Bronchial epithelial cell (primary cell): ENCODE measurements at regions not wholly inside any gene's neighbourhood (a gene's known extent, or its start where the extent isn't known, plus 50 kb on each side); places are given as distances from the start of the nearest gene placed in this dataset.
"Not testable (repeated sequence)": the region's sequence is repeated elsewhere in the genome, so short reads cannot be mapped to it uniquely, and the experiment has no call there.

Experiments
- DNase-seq: peaks from one replicate; pipeline ENCODE4 v3.0.0-alpha.2; 2010; ENCODE audit warnings: low read depth
- FAIRE-seq: peaks from 2 replicates; lab custom pipeline; 2011; peaks lifted over from hg19 to GRCh38; lab: Jason Lieb, UNC
- H3K27me3 ChIP-seq: 2 replicates; pipeline ENCODE4 v1.5.1; 2011; ENCODE audit warnings: low read length; ENCODE audit not compliant: control insufficient read depth, insufficient read depth
- H3K36me3 ChIP-seq: 2 replicates; pipeline ENCODE4 v1.5.1; 2011; ENCODE audit warnings: low read length; ENCODE audit not compliant: control insufficient read depth, insufficient read depth
- H3K4me3 ChIP-seq: 2 replicates; pipeline ENCODE4 v1.5.1; 2011; ENCODE audit warnings: mild to moderate bottlenecking, low read depth, low read length, control low read depth
- TF ChIP-seq, protein P1 (sequence below): IDR thresholded peaks from 2 replicates; pipeline ENCODE4 v1.5.1; 2011; ENCODE audit warnings: mild to moderate bottlenecking, moderate library complexity, low read length, control low read depth, inconsistent platforms; ENCODE audit not compliant: insufficient read depth, severe bottlenecking

- FAIRE-seq (no peak), DNase-seq (no peak)
- TF ChIP-seq, protein P1, sequence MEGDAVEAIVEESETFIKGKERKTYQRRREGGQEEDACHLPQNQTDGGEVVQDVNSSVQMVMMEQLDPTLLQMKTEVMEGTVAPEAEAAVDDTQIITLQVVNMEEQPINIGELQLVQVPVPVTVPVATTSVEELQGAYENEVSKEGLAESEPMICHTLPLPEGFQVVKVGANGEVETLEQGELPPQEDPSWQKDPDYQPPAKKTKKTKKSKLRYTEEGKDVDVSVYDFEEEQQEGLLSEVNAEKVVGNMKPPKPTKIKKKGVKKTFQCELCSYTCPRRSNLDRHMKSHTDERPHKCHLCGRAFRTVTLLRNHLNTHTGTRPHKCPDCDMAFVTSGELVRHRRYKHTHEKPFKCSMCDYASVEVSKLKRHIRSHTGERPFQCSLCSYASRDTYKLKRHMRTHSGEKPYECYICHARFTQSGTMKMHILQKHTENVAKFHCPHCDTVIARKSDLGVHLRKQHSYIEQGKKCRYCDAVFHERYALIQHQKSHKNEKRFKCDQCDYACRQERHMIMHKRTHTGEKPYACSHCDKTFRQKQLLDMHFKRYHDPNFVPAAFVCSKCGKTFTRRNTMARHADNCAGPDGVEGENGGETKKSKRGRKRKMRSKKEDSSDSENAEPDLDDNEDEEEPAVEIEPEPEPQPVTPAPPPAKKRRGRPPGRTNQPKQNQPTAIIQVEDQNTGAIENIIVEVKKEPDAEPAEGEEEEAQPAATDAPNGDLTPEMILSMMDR = no peak
- H3K4me3 ChIP-seq = no peak overlapping the region
- no peaks in the 10 kb centered on the region for H3K27me3 ChIP-seq
- no peaks in the 10 kb centered on the region for H3K36me3 ChIP-seq
These were observed 298.0 kb upstream of the CXADR start for GRCh38 chr21:17214801-17215200.

- not testable (repeated sequence) for DNase-seq, H3K27me3 ChIP-seq, H3K36me3 ChIP-seq, H3K4me3 ChIP-seq, FAIRE-seq
These were observed 293.8 kb upstream of the CXADR start for GRCh38 chr21:17219050-17219449.

DNA sequence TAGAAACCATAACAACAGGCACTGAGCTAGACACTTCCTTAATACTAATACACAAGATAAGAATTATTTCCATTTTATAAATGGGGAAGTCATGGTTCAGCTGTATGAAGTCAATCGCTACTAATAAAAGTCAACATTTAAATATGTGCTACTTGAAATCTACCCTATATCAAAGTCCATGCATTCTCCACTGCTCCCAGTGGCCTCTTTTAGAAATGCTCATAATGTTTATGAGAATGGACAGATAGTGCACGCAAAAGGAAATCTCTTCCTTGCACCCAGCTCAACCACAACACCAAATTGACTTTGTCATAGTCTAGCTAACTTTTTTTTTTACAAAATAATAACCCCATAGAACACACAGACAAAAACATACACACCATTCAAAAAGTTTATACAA is 281.7 kb upstream of the CXADR start:
- H3K27me3 ChIP-seq = no peaks in the 10 kb centered on the region
- DNase-seq = no peak
- TF ChIP-seq, protein P1 = no peak
- H3K36me3 ChIP-seq = no peaks in the 10 kb centered on the region
- FAIRE-seq = no peak
- H3K4me3 ChIP-seq = no peak overlapping the region

DNA sequence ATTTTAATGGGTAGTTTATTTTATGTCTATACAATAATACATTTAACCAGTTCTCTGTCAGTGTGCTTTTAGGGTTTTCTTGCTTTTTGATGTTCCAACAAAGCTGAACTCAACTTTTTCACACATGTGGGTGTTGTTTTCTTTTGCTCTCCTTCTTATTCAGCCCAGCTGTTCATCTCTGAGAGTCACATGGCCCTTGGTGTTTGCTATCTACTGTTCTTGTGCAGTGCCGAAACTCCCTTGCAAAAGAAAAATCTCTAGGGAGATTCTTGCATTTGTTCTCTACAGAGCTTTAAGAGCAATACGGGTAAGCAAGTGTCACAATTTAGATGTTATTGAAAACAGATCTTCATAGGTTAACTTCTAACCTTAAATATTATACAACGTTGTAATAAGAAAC is 281.1 kb upstream of the CXADR start:
- Histone ChIP-seq H3K27me3 (no peaks in the 10 kb centered on the region), H3K4me3 (no peak overlapping the region), H3K36me3 (no peaks in the 10 kb centered on the region)
- no peak for FAIRE-seq
- DNase-seq = no peak
- TF ChIP-seq, protein P1 = no peak

GRCh38 chr21:17238468-17238867 is 274.4 kb upstream of the CXADR start:
- Histone ChIP-seq H3K4me3 (no peak overlapping the region), H3K36me3 (no peaks in the 10 kb centered on the region), H3K27me3 (no peaks in the 10 kb centered on the region)
- TF ChIP-seq, protein P1 = no peak
- DNase-seq (no peak), FAIRE-seq (no peak)

GRCh38 chr21:17250778-17251241 is 262.0 kb upstream of the CXADR start:
- TF ChIP-seq, protein P1 = no peak

More at GRCh38 chr21:17250778-17251241, 262.0 kb upstream of the CXADR start:
- Histone ChIP-seq H3K4me3 (no peak overlapping the region), H3K27me3 (no peaks in the 10 kb centered on the region), H3K36me3 (no peaks in the 10 kb centered on the region)
- FAIRE-seq (no peak), DNase-seq (no peak)
